Neural cell (in vitro differentiated cells): ENCODE measurements at regions not wholly inside any gene's neighbourhood (a gene's known extent, or its start where the extent isn't known, plus 50 kb on each side); places are given as distances from the start of the nearest gene placed in this dataset.

Experiments
- H2AFZ ChIP-seq: fragments of 200-600, 300-800 bp; sonication (generic), shearing (Covaris generic); 2 replicates; pipeline ENCODE4 v1.6.0; 2014; ENCODE audit warnings: low read depth, mild to moderate bottlenecking, antibody characterized with exemption, low read length, moderate library complexity
- H3F3A ChIP-seq: fragments of 200-600 bp; shearing (Covaris generic); 2 replicates; pipeline ENCODE4 v1.6.1; 2016; ENCODE audit warnings: mild to moderate bottlenecking, moderate library complexity, mixed read lengths, antibody characterized with exemption, low read length; ENCODE audit not compliant: insufficient read depth, poor library complexity, severe bottlenecking
- H3K27ac ChIP-seq: fragments of 200-600, 300-800 bp; sonication (generic), shearing (Covaris generic); 2 replicates; pipeline ENCODE4 v1.5.1; 2014; ENCODE audit warnings: mild to moderate bottlenecking, low read length, moderate library complexity
- H3K27me3 ChIP-seq: fragments of 300-800, 200-600 bp; sonication (generic), shearing (Covaris generic); 2 replicates; pipeline ENCODE4 v1.6.0; 2014; ENCODE audit warnings: mild to moderate bottlenecking, low read depth, low read length, moderate library complexity; ENCODE audit not compliant: insufficient read depth
- H3K36me3 ChIP-seq: fragments of 300-800, 200-600 bp; sonication (generic), shearing (Covaris generic); 2 replicates; pipeline ENCODE4 v1.5.1; 2014; ENCODE audit warnings: mild to moderate bottlenecking, antibody characterized with exemption, low read length, moderate library complexity; ENCODE audit not compliant: insufficient read depth
- H3K4me2 ChIP-seq: fragments of 300-800, 200-600 bp; sonication (generic), shearing (Covaris generic); 2 replicates; pipeline ENCODE4 v1.6.0; 2014; ENCODE audit warnings: mild to moderate bottlenecking, low read length
- H3K4me3 ChIP-seq: fragments of 300-800, 200-600 bp; sonication (generic), shearing (Covaris generic); 2 replicates; pipeline ENCODE4 v1.5.1; 2014; ENCODE audit warnings: mild to moderate bottlenecking, low read length, moderate library complexity
- H3K79me2 ChIP-seq: fragments of 200-600 bp; shearing (Covaris generic); replicated peaks from 2 replicates; pipeline ENCODE4 v1.6.0; 2014; ENCODE audit warnings: mild to moderate bottlenecking, low read length, moderate library complexity; ENCODE audit not compliant: insufficient read depth
- H3K9ac ChIP-seq: fragments of 300-800, 200-600 bp; sonication (generic), shearing (Covaris generic); 2 replicates; pipeline ENCODE4 v1.6.1; 2016; ENCODE audit warnings: mild to moderate bottlenecking, low read length, mixed read lengths
- H3K9me2 ChIP-seq: fragments of 200-600 bp; shearing (Covaris generic); 2 replicates; pipeline ENCODE4 v1.6.1; 2016; ENCODE audit warnings: mild to moderate bottlenecking, low read length, mixed read lengths; ENCODE audit not compliant: insufficient read depth
- H3K9me3 ChIP-seq: fragments of 200-600, 300-800 bp; sonication (generic), shearing (Covaris generic); 2 replicates; pipeline ENCODE4 v1.6.1; 2016; ENCODE audit warnings: mild to moderate bottlenecking, mixed run types, low read length, moderate library complexity, mixed read lengths
- H4K20me1 ChIP-seq: fragments of 200-600 bp; shearing (Covaris generic); 2 replicates; pipeline ENCODE4 v1.6.1; 2016; ENCODE audit warnings: mild to moderate bottlenecking, mixed run types; ENCODE audit not compliant: insufficient read depth
- CTCF ChIP-seq: fragments of 450-650 bp; IDR thresholded peaks from 2 replicates; pipeline ENCODE4 v1.5.1; 2014; ENCODE audit warnings: antibody characterized with exemption, mild to moderate bottlenecking, moderate library complexity; ENCODE audit not compliant: poor library complexity, severe bottlenecking
- EP300 ChIP-seq: fragments of 450-650 bp; conservative IDR thresholded peaks from 2 replicates; pipeline ENCODE4 v1.6.1; 2014; ENCODE audit warnings: antibody characterized with exemption, mild to moderate bottlenecking, moderate library complexity; ENCODE audit not compliant: poor library complexity, severe bottlenecking
- EZH2 ChIP-seq: fragments of 200-600, 300-800 bp; shearing (Covaris generic), sonication (generic); IDR thresholded peaks from 2 replicates; pipeline ENCODE4 v1.6.1; 2014; ENCODE audit warnings: antibody characterized with exemption, low read length, borderline replicate concordance, mild to moderate bottlenecking; ENCODE audit not compliant: insufficient read depth, poor library complexity, severe bottlenecking
- MXI1 ChIP-seq: fragments of 450-650 bp; conservative IDR thresholded peaks from 2 replicates; pipeline ENCODE4 v1.6.1; 2014; ENCODE audit warnings: antibody characterized with exemption, mild to moderate bottlenecking; ENCODE audit not compliant: poor library complexity, severe bottlenecking
- POLR2AphosphoS5 ChIP-seq: IDR thresholded peaks from 2 replicates; pipeline ENCODE4 v1.6.1; 2012
- RAD21 ChIP-seq: fragments of 450-650 bp; conservative IDR thresholded peaks from 2 replicates; pipeline ENCODE4 v1.6.1; 2014; ENCODE audit warnings: antibody characterized with exemption, mild to moderate bottlenecking, moderate library complexity
- REST ChIP-seq: IDR thresholded peaks from 2 replicates; pipeline ENCODE4 v1.6.1; 2012; ENCODE audit warnings: borderline replicate concordance
- SMC3 ChIP-seq: fragments of 450-650 bp; conservative IDR thresholded peaks from 2 replicates; pipeline ENCODE4 v1.6.1; 2014; ENCODE audit warnings: antibody characterized with exemption, mild to moderate bottlenecking, moderate library complexity; ENCODE audit not compliant: poor library complexity
- TAF1 ChIP-seq: IDR thresholded peaks from 2 replicates; pipeline ENCODE4 v1.6.1; 2012; ENCODE audit warnings: low read depth

GRCh38 chr10:43899224-43899959 is 250.7 kb upstream of the ZNF32 start:
- no peaks in the 10 kb centered on the region for H3F3A ChIP-seq
- H3K9me3 ChIP-seq: no peaks in the 10 kb centered on the region
- H3K9me2 ChIP-seq: no peaks in the 10 kb centered on the region
- H3K36me3 ChIP-seq: no peaks in the 10 kb centered on the region
- H3K79me2 ChIP-seq: no peaks in the 10 kb centered on the region
- TF ChIP-seq EP300 (no peak), RAD21 (no peak), EZH2 (no peak), TAF1 (no peak), REST (no peak), POLR2AphosphoS5 (no peak), CTCF (no peak)
- H3K4me3 ChIP-seq: no peak overlapping the region
- H3K4me2 ChIP-seq: no peak overlapping the region
- no peak overlapping the region for H3K9ac ChIP-seq
- no peaks in the 10 kb centered on the region for H4K20me1 ChIP-seq
- H3K27me3 ChIP-seq: no peaks in the 10 kb centered on the region
- no peak overlapping the region for H2AFZ ChIP-seq
- H3K27ac ChIP-seq: no peak overlapping the region

GRCh38 chr10:43898592-43898991 is 249.9 kb upstream of the ZNF32 start:
- Histone ChIP-seq H3K79me2 (no peaks in the 10 kb centered on the region), H3K4me2 (no peak overlapping the region), H3K4me3 (no peak overlapping the region), H3K9ac (no peak overlapping the region), H3K9me2 (no peaks in the 10 kb centered on the region), H2AFZ (no peak overlapping the region), H3K36me3 (no peaks in the 10 kb centered on the region), H3F3A (no peaks in the 10 kb centered on the region), H4K20me1 (no peaks in the 10 kb centered on the region), H3K9me3 (no peaks in the 10 kb centered on the region), H3K27me3 (no peaks in the 10 kb centered on the region), H3K27ac (no peak overlapping the region)
- no peak for TF ChIP-seq POLR2AphosphoS5
- TF ChIP-seq REST: no peak
- TF ChIP-seq CTCF: no peak
- no peak for TF ChIP-seq RAD21
- no peak for TF ChIP-seq SMC3
- no peak for TF ChIP-seq EZH2
- TF ChIP-seq TAF1: no peak
- no peak for TF ChIP-seq EP300
- TF ChIP-seq MXI1: no peak
